ENCODE measurements at regions not wholly inside any gene's neighbourhood (a gene's known extent, or its start where the extent isn't known, plus 50 kb on each side); places are given as distances from the start of the nearest gene placed in this dataset.

- TF ChIP-seq CTCF (IDR thresholded peaks at IDR 0.05) (no peak), POLR2A (IDR thresholded peaks at IDR 0.05) (no peak)
These were observed 981.4 kb downstream of the FSCB start for GRCh38 chr14:43525658-43526057.
